Stimulated activated CD8-positive, alpha-beta memory T cell treated with anti-CD3 and anti-CD28 coated beads, Interleukin-15, amount 100 ng/mL, for 48 hours (primary cell): ENCODE measurements at regions not wholly inside any gene's neighbourhood (a gene's known extent, or its start where the extent isn't known, plus 50 kb on each side); places are given as distances from the start of the nearest gene placed in this dataset.
"Not testable (repeated sequence)": the region's sequence is repeated elsewhere in the genome, so short reads cannot be mapped to it uniquely, and the experiment has no call there.

Experiments used
- DNase-seq, 2 donors: peaks; one replicate each; pipeline ENCODE4 v3.0.0-alpha.2; 2020; ENCODE audit warnings: low read depth in 2 of 2

DNA sequence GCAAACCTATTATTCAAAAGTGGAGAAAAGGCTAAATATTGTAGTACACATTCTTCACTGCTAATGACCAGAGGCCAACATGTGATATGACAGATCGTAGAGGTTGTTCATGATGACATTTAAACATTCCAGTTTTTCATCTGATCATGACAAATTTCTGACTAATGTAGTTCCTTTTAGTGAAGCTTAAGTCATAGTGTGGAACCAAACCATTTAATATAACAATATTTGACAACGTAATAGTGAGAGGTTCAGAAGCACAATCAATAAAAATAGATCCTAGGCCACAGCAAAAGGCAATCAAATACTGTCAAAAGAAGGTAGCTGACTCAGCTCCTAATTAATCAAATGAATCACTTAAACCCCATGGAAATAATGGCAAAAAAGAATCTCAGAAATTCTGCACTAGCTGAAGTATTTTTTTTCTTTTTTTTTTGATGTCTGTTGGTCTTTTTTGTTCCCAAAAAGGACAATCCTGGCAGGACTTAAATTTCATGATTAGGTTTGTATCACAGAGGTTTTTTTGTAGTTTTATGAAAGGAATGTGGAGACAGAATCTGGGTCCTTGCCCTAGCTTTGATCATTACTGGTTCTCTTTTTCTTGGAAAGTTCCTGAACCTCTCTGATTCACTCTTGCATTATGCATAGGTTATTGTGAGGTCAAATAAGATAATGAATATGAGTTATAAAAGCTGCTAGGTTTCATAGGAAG lies 795.0 kb downstream of the DTWD2 start:
- no peak for DNase-seq

DNA sequence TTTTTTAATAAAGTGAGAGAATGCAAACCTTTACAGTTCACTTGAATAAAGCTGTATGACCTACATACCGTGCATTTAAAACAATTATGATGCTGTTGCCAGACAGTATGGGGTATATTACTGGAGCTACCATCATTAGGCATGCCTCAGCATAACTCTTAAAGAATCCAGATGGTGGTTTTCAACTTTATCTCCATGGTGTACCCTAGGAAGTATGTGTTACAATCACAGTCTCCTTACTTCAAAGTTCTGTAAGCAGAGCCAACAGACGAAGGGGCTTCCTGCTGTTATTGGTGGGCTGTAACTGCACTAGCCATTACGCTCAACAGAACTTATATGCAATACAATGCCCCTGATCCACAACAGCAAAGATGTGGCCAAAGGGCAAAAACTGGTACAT lies 803.3 kb downstream of the DTWD2 start:
- DNase-seq = no peak

DNA sequence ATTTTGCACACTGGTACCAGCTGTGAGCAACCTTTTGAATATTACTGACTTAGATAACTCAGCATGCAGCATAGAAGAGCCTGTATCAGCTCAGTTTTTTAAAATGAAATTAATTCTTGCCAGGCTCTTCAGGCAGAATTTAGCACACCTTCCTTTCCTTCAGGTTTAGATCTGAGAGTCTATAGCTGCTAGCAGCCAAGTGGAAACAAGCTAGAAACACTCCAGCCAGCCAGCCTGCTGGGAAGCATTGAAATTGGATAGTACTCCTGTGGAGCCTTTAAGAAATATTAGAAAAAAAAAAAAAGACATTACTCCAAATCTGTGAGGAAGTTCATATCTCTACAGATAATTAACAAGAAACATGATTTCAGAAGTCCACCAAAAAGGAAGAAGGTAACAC lies 812.2 kb downstream of the DTWD2 start:
- no peak for DNase-seq

DNA sequence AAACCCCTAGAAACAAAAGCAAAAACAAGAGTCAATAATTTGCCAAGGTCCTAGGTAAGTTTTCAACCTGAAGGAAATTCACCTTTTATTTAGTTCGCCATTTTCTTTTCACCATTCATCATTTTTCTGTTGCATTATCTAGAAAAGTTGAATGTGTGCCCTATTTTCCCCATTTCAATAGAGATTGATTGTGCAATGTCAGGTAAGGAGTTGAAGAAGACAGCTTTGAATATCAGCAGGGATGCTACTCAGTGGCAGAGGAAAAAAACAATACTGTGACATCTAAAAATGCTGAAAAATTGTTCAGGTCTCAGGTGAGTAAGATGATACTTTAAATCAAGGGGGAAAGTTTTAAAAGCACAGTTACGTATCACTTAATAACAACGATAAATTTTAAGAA lies 813.7 kb downstream of the DTWD2 start:
- no peak for DNase-seq

DNA sequence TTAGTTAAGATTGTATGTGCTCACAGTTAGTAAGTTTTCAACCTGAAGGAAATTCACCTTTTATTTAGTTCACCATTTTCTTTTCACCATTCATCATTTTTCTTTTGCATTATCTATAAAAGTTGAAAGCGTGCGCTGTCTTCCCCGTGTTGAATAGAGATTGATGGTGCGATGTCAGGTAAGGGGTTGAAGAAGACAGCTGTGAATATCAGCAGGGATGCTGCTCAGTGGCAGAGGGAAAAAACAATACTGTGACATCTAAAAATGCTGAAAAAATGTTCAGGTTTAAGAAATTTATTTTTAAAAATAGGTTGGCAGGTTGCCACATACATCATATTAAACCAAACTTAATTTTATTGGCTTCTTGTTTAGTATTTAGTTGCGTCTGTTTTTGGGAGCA lies 815.0 kb downstream of the DTWD2 start:
- no peak for DNase-seq

DNA sequence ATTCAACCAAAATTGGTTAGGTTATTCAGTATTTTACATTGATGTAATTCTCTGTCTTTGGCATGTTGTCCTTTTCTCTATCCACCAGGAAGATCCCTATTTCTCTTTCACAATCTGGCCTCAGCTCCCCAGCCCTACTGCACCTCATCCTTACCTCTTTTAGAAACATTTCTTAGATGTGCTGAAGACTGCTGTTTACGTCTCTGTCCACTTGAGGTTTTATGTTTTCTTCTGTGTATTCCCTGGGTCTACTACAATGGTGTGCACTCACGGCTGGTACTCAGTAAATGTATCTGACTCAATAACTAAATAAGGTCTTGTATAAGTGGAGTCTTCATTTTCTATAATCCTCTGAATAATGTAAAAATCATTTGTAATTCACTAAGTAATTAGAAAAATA lies 822.7 kb downstream of the DTWD2 start:
- DNase-seq = no peak

DNA sequence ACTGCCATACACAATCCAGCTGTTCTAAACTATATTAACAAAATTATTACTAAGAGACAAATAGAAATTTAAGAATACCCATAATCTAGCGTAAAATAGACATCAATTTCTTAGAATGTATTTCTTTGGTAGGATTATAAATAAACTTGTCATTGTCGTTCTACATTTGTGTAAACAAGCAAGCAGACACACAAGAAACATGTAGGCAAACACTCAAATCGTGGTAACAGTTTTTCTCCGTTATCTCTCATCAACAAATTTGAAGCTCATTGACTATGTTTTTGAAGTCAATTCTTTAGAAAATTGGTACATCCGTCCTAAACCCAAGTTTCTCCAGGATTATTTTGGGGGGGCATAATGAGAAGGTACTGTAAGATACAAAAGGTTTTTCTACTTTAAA lies 832.2 kb downstream of the DTWD2 start:
- DNase-seq = no peak

DNA sequence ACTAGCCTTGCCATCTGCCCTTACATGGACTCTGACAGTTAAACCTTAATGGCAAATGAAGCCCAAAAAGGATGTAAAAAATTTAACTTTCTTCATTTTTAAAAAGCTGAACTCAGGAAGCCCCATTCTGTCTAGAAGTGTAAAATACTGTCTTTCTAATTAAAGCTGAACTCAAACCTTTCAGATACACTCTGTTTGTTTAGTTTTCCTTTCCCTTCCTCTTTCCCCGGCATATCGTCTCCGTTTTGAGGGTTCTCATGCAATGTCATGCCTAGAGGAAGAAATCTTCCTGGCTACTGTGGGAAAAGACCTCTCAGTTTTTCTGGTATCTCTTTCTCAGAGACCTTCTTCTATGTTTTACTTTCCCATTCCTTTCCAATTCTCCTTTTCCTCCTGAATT lies 841.5 kb downstream of the DTWD2 start:
- no peak for DNase-seq

DNA sequence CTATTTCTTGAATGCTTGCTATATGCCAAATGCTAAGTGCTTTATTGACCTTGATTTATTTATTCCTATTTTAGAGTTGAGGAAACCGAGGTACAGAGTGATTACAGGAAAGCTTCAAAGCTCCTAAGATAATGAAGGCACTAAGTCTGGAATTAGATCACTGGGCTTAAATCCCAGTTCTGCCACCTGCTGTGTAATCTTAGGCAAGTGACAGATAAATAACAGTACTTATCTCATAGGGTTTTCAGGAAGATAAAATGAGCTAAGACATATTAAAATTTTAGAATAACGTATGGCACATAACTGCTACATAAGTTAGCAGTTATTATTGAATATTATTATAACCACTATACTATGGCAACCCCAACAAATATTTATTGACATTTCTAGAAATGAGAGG lies 843.8 kb downstream of the DTWD2 start:
- no peak for DNase-seq

DNA sequence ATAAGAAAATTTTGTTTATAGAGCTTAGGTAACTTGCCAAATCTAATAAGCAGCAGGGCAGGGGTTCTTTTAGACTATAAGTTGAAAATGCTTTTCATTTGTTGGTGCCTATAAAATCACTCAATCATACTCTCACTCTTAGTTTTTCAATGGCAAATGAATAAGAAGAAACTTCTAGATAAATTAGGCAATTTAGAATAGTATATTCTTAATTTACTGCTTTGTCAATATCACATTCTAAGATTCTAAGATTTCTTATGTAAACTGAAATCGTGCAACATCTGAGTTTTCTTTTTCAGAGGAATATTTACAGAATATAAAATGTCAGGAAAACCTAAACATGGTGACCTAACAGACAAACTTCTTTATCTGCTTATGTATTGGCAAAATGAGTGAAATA lies 849.0 kb downstream of the DTWD2 start:
- DNase-seq = no peak

DNA sequence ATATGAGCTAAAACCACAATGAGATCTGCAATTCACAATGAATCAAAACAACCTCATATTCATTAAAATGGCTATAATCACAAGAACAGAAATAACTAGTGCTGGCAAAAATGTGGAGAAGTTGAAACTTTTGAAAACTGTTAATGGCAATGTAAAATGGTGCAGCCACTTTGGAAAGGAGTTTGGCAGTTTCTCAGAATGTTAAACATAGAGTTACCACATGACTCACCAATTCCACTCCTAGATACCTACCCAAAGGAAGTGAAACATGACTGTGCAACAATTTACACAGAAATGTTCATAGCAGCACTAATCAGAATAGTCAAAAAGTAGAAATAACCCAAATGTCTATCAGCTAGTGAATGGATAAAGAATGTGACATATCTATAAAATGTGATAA lies 862.2 kb downstream of the DTWD2 start:
- DNase-seq = no peak

DNA sequence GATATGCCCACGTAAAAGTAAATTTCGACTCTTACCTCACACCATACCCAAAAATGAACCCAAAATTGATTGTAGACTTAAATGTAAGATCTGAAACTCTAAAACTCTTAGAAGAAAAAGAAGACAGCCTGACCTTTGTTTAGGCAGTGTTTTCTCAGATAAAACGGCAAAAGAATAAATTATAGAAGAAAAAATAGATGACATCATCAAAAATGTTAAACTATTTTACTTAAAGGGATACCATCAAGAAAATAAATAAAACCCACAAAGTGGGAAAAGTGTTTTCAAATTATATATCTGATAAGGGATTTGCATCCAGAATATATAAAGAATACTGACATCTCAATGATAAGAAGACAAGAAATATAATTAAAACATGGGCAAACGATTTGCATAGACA lies 862.7 kb downstream of the DTWD2 start:
- DNase-seq = no peak

DNA sequence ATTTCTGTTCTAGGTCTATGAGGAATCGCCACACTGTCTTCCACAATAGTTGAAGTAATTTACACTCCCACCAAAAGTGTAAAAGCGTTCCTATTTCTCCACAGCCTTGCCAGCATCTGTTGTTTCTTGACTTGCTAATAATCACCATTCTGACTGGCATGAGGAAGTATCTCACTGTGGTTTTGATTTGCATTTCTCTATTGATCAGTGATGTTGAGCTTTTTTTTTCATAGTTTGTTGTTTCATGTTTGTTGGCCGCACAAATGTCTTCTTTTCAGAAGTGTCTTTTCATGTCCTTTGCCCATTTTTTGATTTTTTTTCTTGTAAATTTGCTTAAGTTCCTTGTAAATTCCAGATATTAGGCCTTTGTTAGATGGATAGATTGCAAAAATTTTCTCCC lies 867.1 kb downstream of the DTWD2 start:
- no peak for DNase-seq

DNA sequence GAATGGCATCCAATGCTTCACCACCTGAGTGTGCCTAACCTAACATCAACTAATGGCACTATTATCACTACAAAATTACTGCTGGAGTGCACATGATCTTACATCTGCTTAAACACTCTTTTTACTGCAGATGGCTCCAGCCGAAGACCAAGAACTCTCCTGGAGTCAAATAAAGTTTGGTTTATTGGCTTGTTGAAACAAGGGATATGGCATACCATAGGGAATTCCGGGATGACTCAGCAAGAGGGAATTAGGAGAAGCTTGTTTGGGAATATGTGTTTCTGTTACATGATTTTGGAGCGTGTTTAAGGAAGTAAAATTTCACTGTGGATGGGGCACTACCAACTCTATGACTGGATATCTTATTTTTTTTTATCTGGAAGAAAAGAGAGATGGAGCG lies 872.6 kb downstream of the DTWD2 start:
- DNase-seq = no peak

DNA sequence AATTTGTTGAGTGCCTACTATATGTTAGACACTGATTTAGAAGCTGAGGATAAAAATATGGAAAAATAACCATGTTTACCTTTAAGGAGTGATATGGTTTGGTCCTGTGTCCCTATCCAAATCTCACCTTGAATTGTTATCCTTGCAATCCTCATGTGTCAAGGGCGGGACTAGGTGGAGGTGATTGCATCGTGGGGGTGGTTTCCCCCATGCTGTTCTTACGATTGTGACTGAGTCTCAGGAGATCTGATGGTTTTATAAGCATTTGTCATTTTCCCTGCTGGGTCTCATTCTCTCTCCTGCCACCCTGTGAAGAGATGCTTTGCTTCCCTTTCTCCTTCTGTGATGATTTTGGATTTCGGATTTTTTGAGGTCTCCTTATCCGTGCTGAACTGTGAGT lies 876.4 kb downstream of the DTWD2 start:
- DNase-seq = no peak

DNA sequence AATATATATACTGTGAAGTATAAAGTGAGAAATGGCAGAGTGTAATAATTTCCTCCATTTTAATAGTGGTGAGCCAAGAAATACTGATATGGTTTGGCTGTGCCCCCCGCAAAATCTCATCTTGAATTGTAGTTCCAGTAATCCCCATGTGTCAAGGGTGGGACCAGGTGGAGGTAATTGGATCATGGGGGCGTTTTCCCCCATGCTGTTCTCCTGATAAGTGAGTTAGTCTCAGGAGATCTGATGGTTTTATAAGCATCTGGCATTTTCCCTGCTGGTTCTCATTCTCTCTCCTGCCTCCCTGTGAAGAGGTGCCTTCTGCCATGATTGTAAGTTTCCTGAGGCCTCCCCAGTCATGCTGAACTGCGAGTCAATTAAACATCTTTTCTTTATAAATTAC lies 881.1 kb downstream of the DTWD2 start:
- not testable (repeated sequence) for DNase-seq

DNA sequence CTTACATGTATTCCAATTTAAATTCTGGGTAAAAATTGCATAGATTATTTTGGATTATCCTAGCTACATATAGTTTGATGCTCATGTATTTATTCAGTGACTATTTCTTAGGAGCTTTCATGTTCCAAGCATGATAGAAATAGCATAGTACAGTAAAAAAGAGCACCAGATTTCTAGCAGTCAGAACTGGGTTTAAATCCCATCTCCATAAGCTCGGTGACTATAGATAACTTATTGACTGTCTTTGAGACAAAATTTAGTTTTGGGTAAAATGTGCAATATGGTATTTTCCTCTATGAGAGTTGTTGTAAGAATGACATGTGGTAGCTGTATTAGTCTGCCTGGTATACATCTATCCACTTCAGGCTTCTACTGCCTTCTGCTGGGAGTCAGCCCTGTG lies 889.6 kb downstream of the DTWD2 start:
- no peak for DNase-seq

DNA sequence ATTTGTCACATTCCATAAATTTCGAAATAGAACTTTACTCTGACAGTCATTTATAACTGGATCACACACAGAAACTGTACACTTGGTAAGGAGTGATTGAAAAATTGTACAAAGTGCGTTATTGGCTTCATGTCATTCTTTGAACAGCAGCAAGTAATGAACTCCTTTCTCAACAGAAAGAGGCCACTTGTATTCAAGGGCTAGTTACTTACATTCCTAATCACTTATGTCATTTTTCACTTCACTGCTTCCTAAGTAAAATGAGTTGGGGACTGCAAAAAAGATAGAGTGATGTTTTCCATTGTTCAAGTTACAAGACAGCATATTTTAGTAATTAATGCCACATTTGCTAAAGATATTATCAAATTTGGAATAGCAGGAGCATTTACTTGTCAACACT lies 893.2 kb downstream of the DTWD2 start:
- DNase-seq = no peak

DNA sequence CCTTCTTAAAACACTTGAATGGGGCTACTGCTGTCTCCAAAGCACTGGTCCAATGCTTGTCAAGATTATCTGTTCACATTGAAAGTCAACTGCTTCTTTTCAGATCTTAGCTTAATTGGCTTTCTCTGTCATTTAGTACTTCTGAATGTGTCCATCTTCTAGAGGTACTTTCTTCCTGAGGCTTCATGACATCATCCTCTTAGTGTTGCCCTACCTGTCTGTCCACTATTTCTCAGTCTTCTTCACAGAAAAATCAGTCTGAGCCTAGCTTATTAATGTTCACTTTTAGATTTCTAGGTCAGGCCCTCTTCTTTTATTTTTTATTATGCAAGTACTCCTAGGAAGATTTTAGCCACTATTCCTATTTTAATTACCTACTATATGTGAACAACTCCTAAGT lies 899.9 kb downstream of the DTWD2 start:
- DNase-seq = no peak

DNA sequence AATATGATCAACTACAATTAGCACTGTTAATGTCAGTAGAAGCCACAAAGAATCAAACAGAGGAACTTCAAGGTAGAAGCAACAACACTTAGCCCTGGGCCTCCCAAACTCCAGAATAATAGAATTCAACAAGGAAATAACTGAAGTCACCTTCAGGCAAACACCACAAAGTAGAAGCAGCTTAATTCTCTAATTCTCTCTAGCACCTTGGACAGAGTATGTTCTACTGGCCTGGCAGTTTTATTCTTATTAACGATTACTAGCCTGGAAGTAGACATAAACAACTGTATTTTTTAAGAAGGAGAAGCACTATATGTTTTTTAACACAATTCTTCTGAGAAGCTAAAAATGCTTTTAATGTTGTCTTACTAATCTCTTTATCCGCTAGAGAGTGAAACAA lies 911.9 kb downstream of the DTWD2 start:
- DNase-seq = no peak

DNA sequence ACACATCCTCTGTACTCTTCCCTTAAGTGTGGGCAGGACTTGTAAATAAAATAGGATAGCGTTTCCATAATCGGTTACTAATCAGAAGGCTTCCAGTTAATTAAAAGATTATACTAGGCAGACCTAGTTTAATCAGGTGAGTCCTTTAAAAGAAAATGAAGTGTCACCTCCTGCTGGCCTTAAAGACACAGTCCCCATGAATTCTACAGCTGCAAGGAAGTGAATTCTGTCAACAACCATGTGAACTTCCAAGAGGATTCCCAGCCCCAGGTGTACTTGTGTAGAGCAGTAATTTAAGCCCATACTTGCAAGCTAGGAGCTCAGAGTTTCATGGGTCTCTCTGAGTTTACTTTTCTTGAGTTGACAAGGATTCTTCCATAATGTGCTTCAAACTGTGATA lies 918.3 kb downstream of the DTWD2 start:
- no peak for DNase-seq

DNA sequence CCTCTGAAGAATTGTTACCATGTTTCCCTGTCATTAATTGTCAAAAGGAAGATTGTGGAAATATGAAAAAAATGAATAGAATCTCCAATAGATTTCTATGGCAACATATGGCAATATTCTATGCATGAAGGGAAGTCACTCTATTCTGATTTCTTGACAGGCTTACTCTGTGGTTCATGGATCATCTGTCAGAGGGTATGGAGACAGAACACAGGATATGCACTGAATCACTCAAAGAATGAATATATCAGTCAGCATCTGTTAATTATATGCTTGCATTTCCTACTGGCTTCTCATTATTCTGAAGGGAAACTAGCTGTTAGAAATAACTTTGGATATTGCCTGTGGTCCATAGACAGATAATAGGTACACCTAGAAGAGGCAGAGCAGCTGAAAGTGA lies 918.9 kb downstream of the DTWD2 start:
- DNase-seq = no peak

DNA sequence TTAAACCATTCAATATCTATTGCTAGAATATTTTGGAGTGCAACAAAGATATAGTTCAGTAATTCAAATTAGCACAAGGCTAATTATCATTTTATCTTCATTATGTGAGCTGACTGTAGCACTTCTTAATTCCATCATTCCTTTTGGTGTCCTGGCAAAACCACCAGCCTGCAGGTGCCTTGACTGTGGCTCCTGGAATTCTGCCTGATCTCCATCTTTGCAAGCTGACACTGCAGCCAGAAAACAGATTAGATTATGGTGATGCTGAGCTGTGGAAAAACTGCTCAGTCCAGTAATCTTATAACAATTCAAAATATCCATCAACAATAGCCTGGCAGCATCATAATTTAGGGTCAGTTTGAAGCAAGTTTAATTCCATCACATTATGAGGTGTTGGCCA lies 919.5 kb downstream of the DTWD2 start:
- no peak for DNase-seq

DNA sequence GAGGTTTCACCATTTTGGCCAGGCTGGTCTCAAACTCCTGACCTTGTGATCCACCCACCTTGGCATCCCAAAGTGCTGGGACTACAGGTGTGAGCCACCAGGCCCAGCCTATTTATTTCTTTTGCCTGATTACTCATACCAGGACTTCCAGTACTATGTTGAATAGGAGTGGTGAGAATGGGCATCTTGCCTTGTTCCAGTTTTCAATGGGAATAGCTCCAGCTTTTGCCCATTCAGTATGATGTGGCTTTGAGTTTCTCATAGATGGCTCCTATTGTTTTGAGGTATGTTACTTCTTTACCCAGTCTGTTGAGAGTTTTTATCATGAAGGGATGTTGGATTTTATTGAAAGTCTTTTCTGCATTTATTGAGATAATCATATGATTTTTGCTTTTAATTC lies 924.5 kb downstream of the DTWD2 start:
- DNase-seq = not testable (repeated sequence)

DNA sequence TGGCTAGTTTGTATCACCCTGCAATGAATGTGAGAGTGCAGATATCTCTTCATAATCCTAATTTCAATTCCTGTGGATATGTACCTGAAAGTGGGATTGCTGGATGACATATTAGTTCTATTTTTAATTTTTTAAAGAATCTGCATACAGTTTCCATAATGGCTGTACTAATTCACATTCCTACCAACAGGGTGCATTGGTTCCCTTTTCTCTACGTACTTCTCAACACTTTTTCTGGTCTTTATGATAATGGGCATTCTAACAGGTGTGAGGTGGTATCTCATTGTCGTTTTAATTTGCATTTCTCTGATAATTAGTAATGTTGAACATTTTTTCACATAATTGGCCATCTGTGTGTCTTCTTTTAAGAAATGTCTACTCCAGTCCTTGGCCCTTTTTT lies 927.5 kb downstream of the DTWD2 start:
- no peak for DNase-seq
